ENCODE measurements at regions not wholly inside any gene's neighbourhood (a gene's known extent, or its start where the extent isn't known, plus 50 kb on each side); places are given as distances from the start of the nearest gene placed in this dataset.

DNA sequence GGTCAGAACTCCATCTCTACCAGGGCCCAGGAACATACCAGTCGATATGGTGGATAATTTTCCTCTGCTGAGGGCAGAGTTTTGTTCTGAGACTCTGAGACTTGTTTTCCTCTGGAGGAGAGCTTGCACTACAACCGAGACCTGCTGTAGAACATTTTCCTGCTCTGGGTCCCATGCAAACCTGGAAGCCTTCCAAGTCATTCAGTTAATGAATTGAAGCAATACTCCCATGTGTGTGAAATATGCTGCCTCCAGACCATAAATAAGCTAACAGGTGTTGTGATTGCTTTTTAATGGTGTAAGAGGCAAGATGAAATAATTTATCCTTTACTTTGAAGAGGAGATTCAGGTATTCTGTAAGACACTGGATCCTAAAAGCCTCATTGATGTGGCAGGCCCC is 372.8 kb downstream of the TMEM167A start:
- Histone ChIP-seq H3K4me3 (no peak overlapping the region), H3K9me3 (no peaks in the 10 kb centered on the region), H3K36me3 (ENCODE audit: insufficient read depth in 1 of 2, low read depth in 1 of 2) (no peaks in the 10 kb centered on the region), H3K27ac (no peak overlapping the region), H3K4me1 (no peaks in the 10 kb centered on the region), H3K27me3 (ENCODE audit: insufficient read depth in 3 of 3, low read length in 2 of 3) (no peaks in the 10 kb centered on the region)
- intact Hi-C loops (cut with DNase I) = no loop called here
- DNase-seq = no peak
- ATAC-seq = no peak
- whole genome bisulfite sequencing, 3 donors = 69 to 72% (median 72%) methylated on average over 2 of the region's 2 CpGs
- TF ChIP-seq, protein P1, sequence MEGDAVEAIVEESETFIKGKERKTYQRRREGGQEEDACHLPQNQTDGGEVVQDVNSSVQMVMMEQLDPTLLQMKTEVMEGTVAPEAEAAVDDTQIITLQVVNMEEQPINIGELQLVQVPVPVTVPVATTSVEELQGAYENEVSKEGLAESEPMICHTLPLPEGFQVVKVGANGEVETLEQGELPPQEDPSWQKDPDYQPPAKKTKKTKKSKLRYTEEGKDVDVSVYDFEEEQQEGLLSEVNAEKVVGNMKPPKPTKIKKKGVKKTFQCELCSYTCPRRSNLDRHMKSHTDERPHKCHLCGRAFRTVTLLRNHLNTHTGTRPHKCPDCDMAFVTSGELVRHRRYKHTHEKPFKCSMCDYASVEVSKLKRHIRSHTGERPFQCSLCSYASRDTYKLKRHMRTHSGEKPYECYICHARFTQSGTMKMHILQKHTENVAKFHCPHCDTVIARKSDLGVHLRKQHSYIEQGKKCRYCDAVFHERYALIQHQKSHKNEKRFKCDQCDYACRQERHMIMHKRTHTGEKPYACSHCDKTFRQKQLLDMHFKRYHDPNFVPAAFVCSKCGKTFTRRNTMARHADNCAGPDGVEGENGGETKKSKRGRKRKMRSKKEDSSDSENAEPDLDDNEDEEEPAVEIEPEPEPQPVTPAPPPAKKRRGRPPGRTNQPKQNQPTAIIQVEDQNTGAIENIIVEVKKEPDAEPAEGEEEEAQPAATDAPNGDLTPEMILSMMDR (IDR thresholded peaks at IDR 0.05) = no peak

- ATAC-seq (no peak), DNase-seq (no peak)
- TF ChIP-seq, protein P1 (IDR thresholded peaks at IDR 0.05) = no peak
- Histone ChIP-seq H3K36me3 (ENCODE audit: insufficient read depth in 1 of 2, low read depth in 1 of 2) (no peaks in the 10 kb centered on the region), H3K4me1 (no peaks in the 10 kb centered on the region), H3K27me3 (ENCODE audit: insufficient read depth in 3 of 3, low read length in 2 of 3) (no peaks in the 10 kb centered on the region), H3K4me3 (no peak overlapping the region), H3K27ac (no peak overlapping the region), H3K9me3 (no peaks in the 10 kb centered on the region)
- intact Hi-C loops (cut with DNase I) = no loop called here
- 0 to 1% (median 0%) methylated on average over 1 of the region's 1 CpG for WGBS, 3 donors
Observed at GRCh38 chr5:82702046-82702445, 375.1 kb downstream of the TMEM167A start.

DNA sequence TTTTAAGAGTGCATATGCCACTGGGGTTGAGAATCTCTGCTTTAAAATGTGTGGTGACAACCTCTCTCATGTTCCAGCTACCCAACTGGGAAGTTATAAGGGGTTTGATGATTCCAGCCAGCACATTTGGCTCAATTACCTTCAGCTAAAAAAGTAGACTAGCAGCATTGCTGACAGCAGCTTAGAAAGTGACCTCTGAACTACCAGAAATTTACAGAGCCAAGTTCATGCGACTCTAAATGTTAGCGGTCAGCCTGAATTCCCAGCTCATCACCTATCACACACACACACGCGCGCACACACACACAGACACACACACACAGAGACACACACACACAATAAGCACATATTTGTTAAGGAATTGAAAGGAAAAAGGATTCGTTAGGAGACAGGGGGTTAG is 377.5 kb downstream of the TMEM167A start:
- Histone ChIP-seq H3K4me3 (no peak overlapping the region), H3K27me3 (ENCODE audit: insufficient read depth in 3 of 3, low read length in 2 of 3) (no peaks in the 10 kb centered on the region), H3K4me1 (no peaks in the 10 kb centered on the region), H3K36me3 (ENCODE audit: insufficient read depth in 1 of 2, low read depth in 1 of 2) (no peaks in the 10 kb centered on the region), H3K9me3 (no peaks in the 10 kb centered on the region), H3K27ac (no peak overlapping the region)
- TF ChIP-seq, protein P1 (IDR thresholded peaks at IDR 0.05) = no peak
- intact Hi-C loops (cut with DNase I) = no loop called here
- ATAC-seq = no peak
- 87 to 89% (median 88%) methylated on average over 6 of the region's 6 CpGs for WGBS, 3 donors
- no peak for DNase-seq

- no peak overlapping the region for H3K4me3 ChIP-seq
- no peak overlapping the region for H3K27ac ChIP-seq
- TF ChIP-seq, protein P1 (IDR thresholded peaks at IDR 0.05) = no peak
- H3K27me3 ChIP-seq (ENCODE audit: insufficient read depth in 3 of 3, low read length in 2 of 3) = no peaks in the 10 kb centered on the region
- ATAC-seq (no peak), DNase-seq (no peak)
- 73 to 92% (median 82%) methylated on average over 1 of the region's 1 CpG for WGBS, 3 donors
- H3K9me3 ChIP-seq = no peaks in the 10 kb centered on the region
- no peaks in the 10 kb centered on the region for H3K4me1 ChIP-seq
- no peaks in the 10 kb centered on the region for H3K36me3 ChIP-seq (ENCODE audit: insufficient read depth in 1 of 2, low read depth in 1 of 2)
- intact Hi-C loops (cut with DNase I) = no loop called here
Observed at GRCh38 chr5:82698026-82698425, 379.2 kb downstream of the TMEM167A start.

- Histone ChIP-seq H3K27ac (no peak overlapping the region), H3K9me3 (no peaks in the 10 kb centered on the region), H3K4me1 (no peaks in the 10 kb centered on the region), H3K27me3 (ENCODE audit: insufficient read depth in 3 of 3, low read length in 2 of 3) (no peaks in the 10 kb centered on the region), H3K4me3 (no peak overlapping the region), H3K36me3 (ENCODE audit: insufficient read depth in 1 of 2, low read depth in 1 of 2) (no peaks in the 10 kb centered on the region)
- ATAC-seq (no peak), DNase-seq (no peak)
- WGBS, 3 donors = 88 to 93% (median 90%) methylated on average over 2 of the region's 2 CpGs
- TF ChIP-seq, protein P1 (IDR thresholded peaks at IDR 0.05) = no peak
- intact Hi-C loops (cut with DNase I) = no loop called here
Observed at GRCh38 chr5:82694711-82695285, 382.4 kb downstream of the TMEM167A start.

All from psoas muscle (tissue), 7 donors.